CD14-positive monocyte (primary cell): ENCODE measurements at regions not wholly inside any gene's neighbourhood (a gene's known extent, or its start where the extent isn't known, plus 50 kb on each side); places are given as distances from the start of the nearest gene placed in this dataset.

Source experiments
- DNase-seq, 3 donors: peaks; one replicate each; pipeline ENCODE4 v3.0.0-alpha.2; 2011 to 2022
- H2AFZ ChIP-seq: 2 replicates; pipeline ENCODE4 v1.6.0; 2012; ENCODE audit warnings: mild to moderate bottlenecking, low read depth, low read length, inconsistent platforms; ENCODE audit not compliant: insufficient read depth, poor library complexity, severe bottlenecking
- H3K27ac ChIP-seq, 2 donors: 1 replicate in 1 of 2; 2 replicates in 1 of 2; pipeline ENCODE4 v1.5.1; 2012 to 2013; ENCODE audit warnings: low read length in 2 of 2, control low read depth in 1 of 2, inconsistent platforms in 1 of 2, low read depth in 1 of 2, mild to moderate bottlenecking in 1 of 2
- H3K27me3 ChIP-seq, 2 donors: one replicate each; pipeline versions ENCODE4 v1.6.0 to v1.6.1; 2011 to 2013; ENCODE audit warnings: low read length in 2 of 2; ENCODE audit not compliant: control insufficient read depth in 2 of 2, insufficient read depth in 2 of 2
- H3K36me3 ChIP-seq, 2 donors: replicated peaks in 1 of 2; 1 replicate in 1 of 2; 2 replicates in 1 of 2; pipeline versions ENCODE4 v1.5.1 to v1.6.1; 2012 to 2013; ENCODE audit warnings: low read length in 2 of 2, control low read depth in 1 of 2, inconsistent platforms in 1 of 2, mild to moderate bottlenecking in 1 of 2; ENCODE audit not compliant: insufficient read depth in 2 of 2, control insufficient read depth in 1 of 2
- H3K4me1 ChIP-seq, 2 donors: 1 replicate in 1 of 2; 2 replicates in 1 of 2; pipeline versions ENCODE4 v1.5.1 to v1.6.1; 2012 to 2013; ENCODE audit warnings: low read length in 2 of 2, control low read depth in 1 of 2, inconsistent platforms in 1 of 2, mild to moderate bottlenecking in 1 of 2, moderate library complexity in 1 of 2; ENCODE audit not compliant: insufficient read depth in 2 of 2, control insufficient read depth in 1 of 2
- H3K4me2 ChIP-seq: replicated peaks from 2 replicates; pipeline ENCODE3; 2012; ENCODE audit warnings: low read length, moderate library complexity, mild to moderate bottlenecking; ENCODE audit not compliant: poor library complexity, severe bottlenecking; ENCODE audit errors: extremely low read depth
- H3K4me3 ChIP-seq, 3 experiments: fragments of 200-600 bp in 1 of 3; sonication (generic) in 1 of 3; replicated peaks in 1 of 3; 1 replicate in 2 of 3; 2 replicates in 1 of 3; pipeline ENCODE4 v1.5.1; 2011 to 2013; ENCODE audit warnings: low read length in 3 of 3, mild to moderate bottlenecking in 3 of 3, control low read depth in 2 of 3, low read depth in 2 of 3, inconsistent platforms in 1 of 3, moderate library complexity in 1 of 3
- H3K79me2 ChIP-seq: 2 replicates; pipeline ENCODE4 v1.6.0; 2012; ENCODE audit warnings: mild to moderate bottlenecking, control low read depth, inconsistent platforms, low read length, moderate library complexity; ENCODE audit not compliant: insufficient read depth
- H3K9ac ChIP-seq: 2 replicates; pipeline ENCODE4 v1.6.0; 2017; ENCODE audit warnings: low read length, mild to moderate bottlenecking; ENCODE audit not compliant: insufficient read depth, poor library complexity, severe bottlenecking
- H3K9me3 ChIP-seq, 2 donors: replicated peaks in 1 of 2; 1 replicate in 1 of 2; 2 replicates in 1 of 2; pipeline versions ENCODE4 v1.5.1 to v1.6.1; 2012 to 2013; ENCODE audit warnings: low read length in 2 of 2, control low read depth in 1 of 2; ENCODE audit not compliant: control insufficient read depth in 1 of 2, insufficient read depth in 1 of 2
- H4K20me1 ChIP-seq: 2 replicates; pipeline ENCODE4 v1.6.0; 2012; ENCODE audit warnings: mild to moderate bottlenecking, low read length, control low read depth, moderate library complexity; ENCODE audit not compliant: insufficient read depth
- H3K27ac Mint-ChIP-seq, 7 donors: one replicate each; pipeline ENCODE4 v1.8.0; 2020; ENCODE audit warnings: mild to moderate bottlenecking in 7 of 7, mixed read lengths in 7 of 7, moderate library complexity in 6 of 7, inconsistent platforms in 2 of 7
- H3K27me3 Mint-ChIP-seq, 3 donors: one replicate each; pipeline ENCODE4 v1.8.0; 2021 to 2022; ENCODE audit warnings: low read depth in 3 of 3, mild to moderate bottlenecking in 3 of 3, mixed read lengths in 3 of 3, moderate library complexity in 3 of 3, inconsistent platforms in 1 of 3
- H3K36me3 Mint-ChIP-seq, 2 donors: one replicate each; pipeline ENCODE4 v1.8.0; 2020; ENCODE audit warnings: mixed read lengths in 2 of 2, inconsistent platforms in 1 of 2, mild to moderate bottlenecking in 1 of 2
- H3K4me1 Mint-ChIP-seq: one replicate; pipeline ENCODE4 v1.8.0; 2020; ENCODE audit warnings: mild to moderate bottlenecking, mixed read lengths
- H3K4me3 Mint-ChIP-seq, 2 donors: one replicate each; pipeline ENCODE4 v1.8.0; 2020; ENCODE audit warnings: mild to moderate bottlenecking in 2 of 2, mixed read lengths in 2 of 2, moderate library complexity in 1 of 2
- H3K9me3 Mint-ChIP-seq, 7 donors: one replicate each; pipeline ENCODE4 v1.8.0; 2020 to 2022; ENCODE audit warnings: mixed read lengths in 7 of 7, mild to moderate bottlenecking in 6 of 7, moderate library complexity in 6 of 7, inconsistent platforms in 2 of 7
- CTCF ChIP-seq: fragments of 200-600 bp; IDR thresholded peaks from one replicate; pipeline ENCODE4 v1.8.0; 2022; ENCODE audit warnings: antibody characterized with exemption, mild to moderate bottlenecking
- WGBS: methylation state at CpG from one replicate; pipeline ENCODE4 v1.1.5; 2013; ENCODE audit warnings: missing lambda C conversion rate; ENCODE audit not compliant: insufficient coverage; 5-methylcytosine and 5-hydroxymethylcytosine counted together
- intact Hi-C, 2 donors: fragments of 100-400 bp; cut with micrococcal nuclease; formaldehyde crosslinking; loops; one replicate each; pipeline versions ENCODE4 v1.15.0 to v1.15.1; 2023

DNA sequence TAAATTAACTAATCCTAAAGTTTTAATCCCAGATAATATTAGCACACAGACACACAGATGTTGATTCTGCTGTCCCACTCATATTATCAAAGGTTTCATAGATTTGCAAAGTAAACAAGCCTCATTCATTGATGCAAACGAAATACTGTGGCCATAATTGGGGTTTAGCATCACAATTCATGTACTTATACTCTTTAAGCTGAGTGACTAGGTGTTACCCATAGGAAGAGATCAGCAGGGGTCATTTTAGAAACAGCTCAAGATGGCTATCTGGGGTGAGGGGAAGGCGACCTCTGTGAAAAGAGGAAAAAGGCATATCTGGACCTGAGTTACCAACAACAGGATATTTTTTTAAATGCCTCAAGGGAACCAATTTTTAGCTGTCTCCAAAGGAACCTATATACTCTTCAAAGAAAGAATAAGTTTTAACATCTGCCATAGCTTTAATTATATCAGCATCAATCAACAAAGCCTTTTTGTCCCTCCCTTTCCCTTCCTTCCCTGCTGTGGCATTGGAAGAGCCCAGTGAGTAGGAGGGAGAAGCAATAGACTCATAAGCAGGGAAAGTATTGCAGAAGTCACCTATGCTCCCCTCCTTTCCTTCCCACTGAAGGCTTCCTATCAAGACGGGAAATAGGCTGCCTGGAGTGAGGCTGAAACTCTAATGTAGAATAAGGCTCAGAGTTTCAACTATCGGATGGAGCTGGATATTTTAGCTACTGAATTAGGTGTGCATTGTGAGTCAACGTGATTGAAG lies 553.4 kb downstream of the ZIC1 start:
- Histone ChIP-seq H3K79me2 (no peaks in the 10 kb centered on the region), H3K27ac (no peak overlapping the region), H4K20me1 (no peaks in the 10 kb centered on the region), H3K4me2 (no peak overlapping the region), H3K9ac (no peak overlapping the region), H2AFZ (no peak overlapping the region), H3K4me1 (no peaks in the 10 kb centered on the region), H3K27me3 (no peaks in the 10 kb centered on the region), H3K36me3 (no peaks in the 10 kb centered on the region), H3K4me3 (no peak overlapping the region), H3K9me3 (no peaks in the 10 kb centered on the region)
- 88% methylated on average over 3 of the region's 5 CpGs for WGBS
- H3K27me3 Mint-ChIP-seq: peaks cover 0 to 3% (median 0%) of the 10 kb centered on the region in 3 donors
- no peak for DNase-seq
- no peaks in the 10 kb centered on the region for H3K4me1 Mint-ChIP-seq
- peaks cover 0 to 5% (median 0%) of the 10 kb centered on the region in 7 donors for H3K9me3 Mint-ChIP-seq
- no peaks in the 10 kb centered on the region for H3K36me3 Mint-ChIP-seq
- no peak for TF ChIP-seq CTCF
- H3K27ac Mint-ChIP-seq: no peak overlapping the region
- H3K4me3 Mint-ChIP-seq: no peak overlapping the region
- intact Hi-C loops: no loop called here

DNA sequence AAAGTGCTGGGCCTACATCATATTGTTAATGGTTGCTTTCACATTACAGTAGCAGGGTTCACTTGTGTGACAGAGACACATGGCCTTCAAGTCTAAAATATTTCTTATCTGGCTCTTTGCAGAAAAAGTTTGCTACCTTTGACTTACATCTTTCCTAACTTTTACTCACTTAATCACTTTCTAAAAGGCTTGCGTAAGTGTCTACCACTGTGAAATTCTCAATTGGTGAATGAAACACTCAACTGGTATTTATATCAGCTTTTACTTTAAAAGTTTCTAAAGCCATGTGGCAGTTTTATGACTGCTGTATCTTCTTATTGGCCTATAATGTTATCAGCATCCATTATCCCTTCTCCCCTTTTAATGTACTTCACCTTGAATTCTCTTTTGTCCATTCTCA lies 554.5 kb downstream of the ZIC1 start:
- no peak overlapping the region for H3K4me2 ChIP-seq
- no peaks in the 10 kb centered on the region for H3K4me1 ChIP-seq
- no peak overlapping the region for H3K27ac ChIP-seq
- Mint-ChIP-seq H3K4me3 (no peak overlapping the region), H3K9me3 (no peaks in the 10 kb centered on the region), H3K4me1 (no peaks in the 10 kb centered on the region), H3K27ac (no peak overlapping the region), H3K36me3 (no peaks in the 10 kb centered on the region), H3K27me3 (no peaks in the 10 kb centered on the region)
- TF ChIP-seq CTCF: no peak
- no peak overlapping the region for H3K4me3 ChIP-seq
- no peaks in the 10 kb centered on the region for H3K27me3 ChIP-seq
- no peak overlapping the region for H2AFZ ChIP-seq
- no peaks in the 10 kb centered on the region for H3K9me3 ChIP-seq
- intact Hi-C loops: no loop called here
- no peaks in the 10 kb centered on the region for H3K36me3 ChIP-seq
- no peak for DNase-seq
- no peak overlapping the region for H3K9ac ChIP-seq
- H3K79me2 ChIP-seq: no peaks in the 10 kb centered on the region
- no CpG with 5 or more reads among the region's 1 CpG for WGBS
- no peaks in the 10 kb centered on the region for H4K20me1 ChIP-seq
